ENCODE measurements at regions not wholly inside any gene's neighbourhood (a gene's known extent, or its start where the extent isn't known, plus 50 kb on each side); places are given as distances from the start of the nearest gene placed in this dataset.
"Not testable (repeated sequence)": the region's sequence is repeated elsewhere in the genome, so short reads cannot be mapped to it uniquely, and the experiment has no call there.

GRCh38 chr4:66475596-66475995, 805.3 kb upstream of the EPHA5 start:
- no peak overlapping the region for H3K27ac Mint-ChIP-seq (ENCODE audit: low read depth, unreplicated experiment)
- H3K9me3 Mint-ChIP-seq (ENCODE audit: unreplicated experiment): no peaks in the 10 kb centered on the region
- POLR2A ChIA-PET: no interaction called here
- no peak overlapping the region for H3K4me3 Mint-ChIP-seq (ENCODE audit: unreplicated experiment)
- H3K4me1 Mint-ChIP-seq (ENCODE audit: insufficient read depth, unreplicated experiment): no peaks in the 10 kb centered on the region
- DNase-seq (ENCODE audit: unreplicated experiment): no peak
- CTCF ChIA-PET: interaction anchor here (0.6 to 0.7 kb wide), 2 partner anchors 844 to 1108 kb away, joined by 3 read pairs; no protein-coding TSS in a partner anchor
- TF ChIP-seq CTCF (IDR thresholded peaks at IDR 0.05; ENCODE audit: unreplicated experiment): no peak
- no TSS peak for BruUV-seq (replicated peaks)
- H3K27me3 Mint-ChIP-seq (ENCODE audit: insufficient read depth, unreplicated experiment): no peaks in the 10 kb centered on the region
- H3K36me3 Mint-ChIP-seq (ENCODE audit: insufficient read depth, unreplicated experiment): no peaks in the 10 kb centered on the region
- intact Hi-C loops (cut with micrococcal nuclease): no loop called here

- no peak for TF ChIP-seq CTCF (IDR thresholded peaks at IDR 0.05; ENCODE audit: unreplicated experiment)
- ChIA-PET POLR2A (no interaction called here), CTCF (no interaction called here)
- peaks cover 6% of the 10 kb centered on the region for H3K4me1 Mint-ChIP-seq (ENCODE audit: insufficient read depth, unreplicated experiment)
- no TSS peak for BruUV-seq (replicated peaks)
- no peaks in the 10 kb centered on the region for H3K27me3 Mint-ChIP-seq (ENCODE audit: insufficient read depth, unreplicated experiment)
- intact Hi-C loops (cut with micrococcal nuclease): no loop called here
- peaks cover 21% of the 10 kb centered on the region for H3K9me3 Mint-ChIP-seq (ENCODE audit: unreplicated experiment)
- no peak for DNase-seq (ENCODE audit: unreplicated experiment)
- H3K27ac Mint-ChIP-seq (ENCODE audit: low read depth, unreplicated experiment): no peak overlapping the region
- H3K4me3 Mint-ChIP-seq (ENCODE audit: unreplicated experiment): no peak overlapping the region
- no peaks in the 10 kb centered on the region for H3K36me3 Mint-ChIP-seq (ENCODE audit: insufficient read depth, unreplicated experiment)
Measured at GRCh38 chr4:66465111-66465510, 794.8 kb upstream of the EPHA5 start.

GRCh38 chr4:66462890-66463289, 792.6 kb upstream of the EPHA5 start:
- DNase-seq (ENCODE audit: unreplicated experiment); BruUV-seq (replicated peaks): not testable (repeated sequence)

GRCh38 chr4:66451741-66452140, 781.5 kb upstream of the EPHA5 start:
- Mint-ChIP-seq H3K4me3 (ENCODE audit: unreplicated experiment) (no peak overlapping the region), H3K27ac (ENCODE audit: low read depth, unreplicated experiment) (no peak overlapping the region), H3K36me3 (ENCODE audit: insufficient read depth, unreplicated experiment) (no peaks in the 10 kb centered on the region), H3K4me1 (ENCODE audit: insufficient read depth, unreplicated experiment) (peaks cover 5% of the 10 kb centered on the region), H3K27me3 (ENCODE audit: insufficient read depth, unreplicated experiment) (no peaks in the 10 kb centered on the region), H3K9me3 (ENCODE audit: unreplicated experiment) (peaks cover 6% of the 10 kb centered on the region)
- intact Hi-C loops (cut with micrococcal nuclease): loop anchor here (10.0 kb wide), 1 partner anchor 177 kb away; no protein-coding TSS in a partner anchor
- ChIA-PET CTCF (no interaction called here), POLR2A (interaction anchor here (0.6 to 1.2 kb wide), 2 partner anchors 9 to 299 kb away, joined by 3 read pairs; no protein-coding TSS in a partner anchor)
- no TSS peak for BruUV-seq (replicated peaks)
- no peak for TF ChIP-seq CTCF (IDR thresholded peaks at IDR 0.05; ENCODE audit: unreplicated experiment)
- no peak for DNase-seq (ENCODE audit: unreplicated experiment)

More at GRCh38 chr4:66462890-66463289, 792.6 kb upstream of the EPHA5 start:
- H3K27ac Mint-ChIP-seq (ENCODE audit: low read depth, unreplicated experiment); intact Hi-C loops (cut with micrococcal nuclease); H3K27me3 Mint-ChIP-seq (ENCODE audit: insufficient read depth, unreplicated experiment); POLR2A ChIA-PET; H3K36me3 Mint-ChIP-seq (ENCODE audit: insufficient read depth, unreplicated experiment); H3K4me1 Mint-ChIP-seq (ENCODE audit: insufficient read depth, unreplicated experiment); H3K4me3 Mint-ChIP-seq (ENCODE audit: unreplicated experiment): not testable (repeated sequence)
- H3K9me3 Mint-ChIP-seq (ENCODE audit: unreplicated experiment): peaks cover 23% of the 10 kb centered on the region
- CTCF ChIA-PET: interaction anchor here (0.6 kb wide), 1 partner anchor 355 kb away, joined by 3 read pairs; no protein-coding TSS in a partner anchor

GRCh38 chr4:66443008-66443407, 772.7 kb upstream of the EPHA5 start:
- BruUV-seq (replicated peaks): no TSS peak
- ChIA-PET CTCF (no interaction called here), POLR2A (interaction anchor here (0.7 to 1.1 kb wide), 2 partner anchors 9 to 54 kb away, joined by 3 read pairs; no protein-coding TSS in a partner anchor)
- no peak overlapping the region for H3K27ac Mint-ChIP-seq (ENCODE audit: low read depth, unreplicated experiment)
- H3K9me3 Mint-ChIP-seq (ENCODE audit: unreplicated experiment): peaks cover 8% of the 10 kb centered on the region
- no peaks in the 10 kb centered on the region for H3K4me1 Mint-ChIP-seq (ENCODE audit: insufficient read depth, unreplicated experiment)
- no peaks in the 10 kb centered on the region for H3K27me3 Mint-ChIP-seq (ENCODE audit: insufficient read depth, unreplicated experiment)
- TF ChIP-seq CTCF (IDR thresholded peaks at IDR 0.05; ENCODE audit: unreplicated experiment): no peak
- no peak overlapping the region for H3K4me3 Mint-ChIP-seq (ENCODE audit: unreplicated experiment)
- DNase-seq (ENCODE audit: unreplicated experiment): no peak
- H3K36me3 Mint-ChIP-seq (ENCODE audit: insufficient read depth, unreplicated experiment): no peaks in the 10 kb centered on the region
- intact Hi-C loops (cut with micrococcal nuclease): no loop called here
